Spleen (tissue), 7 donors: ENCODE measurements at regions not wholly inside any gene's neighbourhood (a gene's known extent, or its start where the extent isn't known, plus 50 kb on each side); places are given as distances from the start of the nearest gene placed in this dataset.

Experiments used
- POLR2AphosphoS5 ChIP-seq, 3 donors: sonication (generic); formaldehyde crosslinking; IDR thresholded peaks; one replicate each; pipeline ENCODE4 v1.5.1; 2017; ENCODE audit warnings: antibody characterized with exemption in 3 of 3
- TF ChIP-seq, protein P1 (sequence below), 11 experiments: fragments of 200-600 bp in 7 of 11; fragments of 450-650 bp in 4 of 11; sonication (generic) in 4 of 11; IDR thresholded peaks in 8 of 11; conservative IDR thresholded peaks in 3 of 11; 1 replicate in 7 of 11; 2 replicates in 4 of 11; pipeline versions ENCODE4 v1.4.0 to v1.8.0; 2016 to 2021; ENCODE audit warnings: antibody characterized with exemption in 11 of 11, inconsistent platforms in 4 of 11, mild to moderate bottlenecking in 1 of 11
- donor health status: DM: no; HTN: no; CAD: no; lungs with moderate emphysema.
- donor health status: DM: no; HTN: no; CAD: no.
- donor health status: DM: no; HTN: no; CAD: no.

DNA sequence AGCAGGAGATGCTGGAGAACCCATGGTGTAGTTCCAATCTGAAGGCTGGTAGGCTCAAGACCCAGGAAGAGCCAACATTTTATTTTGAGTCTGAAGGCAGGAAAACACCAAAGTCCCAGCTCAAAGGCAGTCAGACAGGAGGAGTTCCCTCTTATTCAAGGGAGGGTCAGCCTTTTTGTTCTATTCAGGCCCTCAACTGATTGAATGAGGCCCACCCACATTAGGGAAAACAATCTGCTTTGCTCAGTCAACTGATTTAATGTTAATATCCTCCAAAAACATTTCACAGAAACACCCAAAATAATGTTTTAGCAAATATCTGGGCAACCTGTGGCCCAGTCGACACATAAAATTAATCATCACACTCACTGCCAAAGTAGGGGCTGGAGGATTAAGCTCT, 130.8 kb downstream of the LMNTD1 start:
- TF ChIP-seq, protein P1, sequence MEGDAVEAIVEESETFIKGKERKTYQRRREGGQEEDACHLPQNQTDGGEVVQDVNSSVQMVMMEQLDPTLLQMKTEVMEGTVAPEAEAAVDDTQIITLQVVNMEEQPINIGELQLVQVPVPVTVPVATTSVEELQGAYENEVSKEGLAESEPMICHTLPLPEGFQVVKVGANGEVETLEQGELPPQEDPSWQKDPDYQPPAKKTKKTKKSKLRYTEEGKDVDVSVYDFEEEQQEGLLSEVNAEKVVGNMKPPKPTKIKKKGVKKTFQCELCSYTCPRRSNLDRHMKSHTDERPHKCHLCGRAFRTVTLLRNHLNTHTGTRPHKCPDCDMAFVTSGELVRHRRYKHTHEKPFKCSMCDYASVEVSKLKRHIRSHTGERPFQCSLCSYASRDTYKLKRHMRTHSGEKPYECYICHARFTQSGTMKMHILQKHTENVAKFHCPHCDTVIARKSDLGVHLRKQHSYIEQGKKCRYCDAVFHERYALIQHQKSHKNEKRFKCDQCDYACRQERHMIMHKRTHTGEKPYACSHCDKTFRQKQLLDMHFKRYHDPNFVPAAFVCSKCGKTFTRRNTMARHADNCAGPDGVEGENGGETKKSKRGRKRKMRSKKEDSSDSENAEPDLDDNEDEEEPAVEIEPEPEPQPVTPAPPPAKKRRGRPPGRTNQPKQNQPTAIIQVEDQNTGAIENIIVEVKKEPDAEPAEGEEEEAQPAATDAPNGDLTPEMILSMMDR (IDR thresholded peaks at IDR 0.05 in 8 of 11, conservative IDR thresholded peaks at IDR 0.05 in 3 of 11) = no peak
- no peak for TF ChIP-seq POLR2AphosphoS5 (IDR thresholded peaks at IDR 0.05)
